Loucy (cell line): ENCODE measurements at regions not wholly inside any gene's neighbourhood (a gene's known extent, or its start where the extent isn't known, plus 50 kb on each side); places are given as distances from the start of the nearest gene placed in this dataset.

Experiments used
- H2AFZ ChIP-seq: fragments of 200-600 bp; sonication (generic); 2 replicates; pipeline ENCODE4 v1.6.0; 2016; ENCODE audit warnings: antibody characterized with exemption, mild to moderate bottlenecking, low read length, moderate library complexity
- H3F3A ChIP-seq: fragments of 200-600 bp; 2 replicates; pipeline ENCODE4 v1.6.0; 2016; ENCODE audit warnings: antibody characterized with exemption, low read depth, mild to moderate bottlenecking
- H3K27me3 ChIP-seq: fragments of 200-600 bp; sonication (generic); 2 replicates; pipeline ENCODE4 v1.6.1; 2014; ENCODE audit warnings: low read length, mild to moderate bottlenecking; ENCODE audit not compliant: insufficient read depth, poor library complexity, severe bottlenecking
- H3K36me3 ChIP-seq: fragments of 200-600 bp; sonication (generic); 2 replicates; pipeline ENCODE4 v1.6.1; 2016; ENCODE audit warnings: low read length; ENCODE audit not compliant: insufficient read depth
- H3K4me1 ChIP-seq: fragments of 200-600 bp; sonication (generic); 2 replicates; pipeline ENCODE4 v1.5.1; 2014; ENCODE audit warnings: low read length, mild to moderate bottlenecking; ENCODE audit not compliant: insufficient read depth, poor library complexity, severe bottlenecking
- H3K4me2 ChIP-seq: fragments of 200-600 bp; sonication (generic); 2 replicates; pipeline ENCODE4 v1.6.0; 2014; ENCODE audit warnings: antibody characterized with exemption, low read length, low read depth, mild to moderate bottlenecking; ENCODE audit not compliant: poor library complexity, severe bottlenecking
- H3K4me3 ChIP-seq: fragments of 200-600 bp; sonication (generic); 2 replicates; pipeline ENCODE4 v1.5.1; 2014; ENCODE audit warnings: low read length, mild to moderate bottlenecking, mixed read lengths; ENCODE audit not compliant: poor library complexity, severe bottlenecking
- H3K79me2 ChIP-seq: fragments of 200-600 bp; sonication (generic); 2 replicates; pipeline ENCODE4 v1.6.1; 2014; ENCODE audit warnings: low read length; ENCODE audit not compliant: insufficient read depth
- H3K9ac ChIP-seq: fragments of 200-600 bp; sonication (generic); 2 replicates; pipeline ENCODE4 v1.6.0; 2014; ENCODE audit warnings: mild to moderate bottlenecking, low read depth, low read length, moderate library complexity; ENCODE audit not compliant: poor library complexity, severe bottlenecking
- H3K9me2 ChIP-seq: fragments of 200-600 bp; sonication (generic); replicated peaks from 2 replicates; pipeline ENCODE4 v1.6.1; 2016; ENCODE audit warnings: low read depth, low read length, mixed read lengths
- H3K9me3 ChIP-seq: fragments of 200-600 bp; sonication (generic); 2 replicates; pipeline ENCODE4 v1.6.1; 2014; ENCODE audit warnings: mild to moderate bottlenecking, antibody characterized with exemption, low read length, low read depth; ENCODE audit not compliant: insufficient read depth
- H4K20me1 ChIP-seq: fragments of 200-600 bp; sonication (generic); 2 replicates; pipeline ENCODE4 v1.6.0; 2014; ENCODE audit warnings: antibody characterized with exemption, low read length, mild to moderate bottlenecking; ENCODE audit not compliant: insufficient read depth, poor library complexity, severe bottlenecking
- CTCF ChIP-seq: fragments of 200-600 bp; sonication (generic); conservative IDR thresholded peaks from 2 replicates; pipeline ENCODE4 v1.5.1; 2014; ENCODE audit warnings: mild to moderate bottlenecking, antibody characterized with exemption, low read length
- EZH2phosphoT487 ChIP-seq: fragments of 200-600 bp; IDR thresholded peaks from 2 replicates; pipeline ENCODE4 v1.6.1; 2018; ENCODE audit warnings: antibody characterized with exemption, mild to moderate bottlenecking, moderate library complexity, borderline replicate concordance

- H3K36me3 ChIP-seq = no peaks in the 10 kb centered on the region
- H3K4me2 ChIP-seq = no peak overlapping the region
- TF ChIP-seq EZH2phosphoT487 (no peak), CTCF (no peak)
- no peaks in the 10 kb centered on the region for H3K27me3 ChIP-seq
- no peaks in the 10 kb centered on the region for H3F3A ChIP-seq
- H3K9me3 ChIP-seq = no peaks in the 10 kb centered on the region
- H3K9ac ChIP-seq = no peak overlapping the region
- no peak overlapping the region for H3K4me3 ChIP-seq
- H4K20me1 ChIP-seq = no peaks in the 10 kb centered on the region
- no peak overlapping the region for H2AFZ ChIP-seq
- H3K79me2 ChIP-seq = no peaks in the 10 kb centered on the region
- no peaks in the 10 kb centered on the region for H3K4me1 ChIP-seq
- H3K9me2 ChIP-seq = no peaks in the 10 kb centered on the region
Measured at GRCh38 chr13:33445024-33445423, 159.5 kb upstream of the STARD13 start.

DNA sequence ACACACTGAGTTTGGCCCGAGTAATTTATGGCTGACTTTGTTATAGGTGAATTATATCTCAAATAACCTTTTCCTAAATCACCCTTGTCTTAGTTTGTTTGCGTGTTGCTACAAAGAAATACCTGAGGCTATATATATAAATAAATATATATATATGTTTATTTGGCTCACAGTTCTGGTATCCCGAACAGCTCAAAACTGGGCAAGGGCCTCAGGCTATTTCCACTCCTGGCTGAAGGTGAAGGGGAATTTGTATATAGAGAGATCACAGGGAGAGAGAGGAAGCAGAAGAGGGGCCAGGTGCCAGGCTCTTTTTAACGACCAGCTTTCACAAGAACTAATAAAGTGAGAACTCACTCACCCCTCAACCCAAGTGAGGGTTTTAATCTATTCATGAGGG is 159.9 kb upstream of the STARD13 start:
- H4K20me1 ChIP-seq = no peaks in the 10 kb centered on the region
- no peaks in the 10 kb centered on the region for H3K4me1 ChIP-seq
- no peaks in the 10 kb centered on the region for H3K9me3 ChIP-seq
- no peaks in the 10 kb centered on the region for H3K36me3 ChIP-seq
- no peak overlapping the region for H2AFZ ChIP-seq
- no peaks in the 10 kb centered on the region for H3K27me3 ChIP-seq
- no peaks in the 10 kb centered on the region for H3K79me2 ChIP-seq
- H3K9me2 ChIP-seq = no peaks in the 10 kb centered on the region
- no peaks in the 10 kb centered on the region for H3F3A ChIP-seq
- no peak for TF ChIP-seq EZH2phosphoT487
- no peak for TF ChIP-seq CTCF
- H3K9ac ChIP-seq = no peak overlapping the region
- no peak overlapping the region for H3K4me2 ChIP-seq
- no peak overlapping the region for H3K4me3 ChIP-seq

- Histone ChIP-seq H3K79me2 (no peaks in the 10 kb centered on the region), H3K4me3 (no peak overlapping the region), H2AFZ (no peak overlapping the region), H3K4me1 (no peaks in the 10 kb centered on the region), H3K4me2 (no peak overlapping the region), H3K9me2 (no peaks in the 10 kb centered on the region), H3F3A (no peaks in the 10 kb centered on the region), H3K9ac (no peak overlapping the region), H3K9me3 (no peaks in the 10 kb centered on the region), H3K36me3 (no peaks in the 10 kb centered on the region), H3K27me3 (no peaks in the 10 kb centered on the region), H4K20me1 (no peaks in the 10 kb centered on the region)
- TF ChIP-seq CTCF (no peak), EZH2phosphoT487 (no peak)
Measured at GRCh38 chr13:33446821-33447725, 161.5 kb upstream of the STARD13 start.
